ENCODE measurements at regions not wholly inside any gene's neighbourhood (a gene's known extent, or its start where the extent isn't known, plus 50 kb on each side); places are given as distances from the start of the nearest gene placed in this dataset.

GRCh38 chr17:77753691-77754245 lies 204.7 kb upstream of the TNRC6C start:
- no peak for DNase-seq (ENCODE audit: low spot score)

- no peak for DNase-seq (ENCODE audit: low spot score)
Measured at GRCh38 chr17:77754956-77755355, 203.5 kb upstream of the TNRC6C start.

- no peak for DNase-seq (ENCODE audit: low spot score)
Measured at GRCh38 chr17:77755410-77755963, 203.0 kb upstream of the TNRC6C start.

- no peak for DNase-seq (ENCODE audit: low spot score)
Measured at GRCh38 chr17:77756028-77756427, 202.5 kb upstream of the TNRC6C start.

- no peak for DNase-seq (ENCODE audit: low spot score)
Measured at GRCh38 chr17:77756846-77757560, 201.5 kb upstream of the TNRC6C start.

- no peak for DNase-seq (ENCODE audit: low spot score)
Measured at GRCh38 chr17:77757561-77757898, 201.0 kb upstream of the TNRC6C start.

GRCh38 chr17:77763023-77763422 lies 195.5 kb upstream of the TNRC6C start:
- no peak for DNase-seq (ENCODE audit: low spot score)

- no peak for DNase-seq (ENCODE audit: low spot score)
Measured at GRCh38 chr17:77763575-77763974, 194.9 kb upstream of the TNRC6C start.

- DNase-seq (ENCODE audit: low spot score), result no peak
Measured at GRCh38 chr17:77765292-77765691, 193.2 kb upstream of the TNRC6C start.

GRCh38 chr17:77767148-77767547 lies 191.4 kb upstream of the TNRC6C start:
- no peak for DNase-seq (ENCODE audit: low spot score)

GRCh38 chr17:77768248-77768852 lies 190.2 kb upstream of the TNRC6C start:
- no peak for DNase-seq (ENCODE audit: low spot score)

- DNase-seq (ENCODE audit: low spot score), result no peak
Measured at GRCh38 chr17:77769215-77769614, 189.3 kb upstream of the TNRC6C start.

- no peak for DNase-seq (ENCODE audit: low spot score)
Measured at GRCh38 chr17:77769762-77770161, 188.7 kb upstream of the TNRC6C start.

GRCh38 chr17:77770331-77771105 lies 188.0 kb upstream of the TNRC6C start:
- peak; percentile 27 for DNase-seq (ENCODE audit: low spot score)

GRCh38 chr17:77771145-77771544 lies 187.4 kb upstream of the TNRC6C start:
- no peak for DNase-seq (ENCODE audit: low spot score)

- no peak for DNase-seq (ENCODE audit: low spot score)
Measured at GRCh38 chr17:77771587-77771986, 186.9 kb upstream of the TNRC6C start.

GRCh38 chr17:77771998-77772397 lies 186.5 kb upstream of the TNRC6C start:
- no peak for DNase-seq (ENCODE audit: low spot score)

GRCh38 chr17:77772461-77772897 lies 186.0 kb upstream of the TNRC6C start:
- DNase-seq (ENCODE audit: low spot score), result peak; percentile 71

GRCh38 chr17:77772899-77773358 lies 185.6 kb upstream of the TNRC6C start:
- DNase-seq (ENCODE audit: low spot score), result peak; percentile 25

GRCh38 chr17:77774182-77774581 lies 184.3 kb upstream of the TNRC6C start:
- DNase-seq (ENCODE audit: low spot score), result no peak

- DNase-seq (ENCODE audit: low spot score), result no peak
Measured at GRCh38 chr17:77778636-77779489, 179.6 kb upstream of the TNRC6C start.

All from SK-N-DZ (cell line).